ENCODE measurements at regions not wholly inside any gene's neighbourhood (a gene's known extent, or its start where the extent isn't known, plus 50 kb on each side); places are given as distances from the start of the nearest gene placed in this dataset.

GRCh38 chr12:67370979-67371378 is 101.8 kb downstream of the CAND1 start:
- DNase-seq (ENCODE audit: low read depth in 2 of 2) = no peak

GRCh38 chr12:67377021-67377420 is 107.9 kb downstream of the CAND1 start:
- DNase-seq (ENCODE audit: low read depth in 2 of 2) = no peak

- DNase-seq (ENCODE audit: low read depth in 2 of 2) = no peak
Measured at GRCh38 chr12:67377541-67377940, 108.4 kb downstream of the CAND1 start.

- DNase-seq (ENCODE audit: low read depth in 2 of 2) = no peak
Measured at GRCh38 chr12:67382241-67382871, 113.2 kb downstream of the CAND1 start.

GRCh38 chr12:67386869-67387565 is 117.9 kb downstream of the CAND1 start:
- DNase-seq (ENCODE audit: low read depth in 2 of 2) = no peak

- no peak for DNase-seq (ENCODE audit: low read depth in 2 of 2)
Measured at GRCh38 chr12:67388331-67389138, 119.4 kb downstream of the CAND1 start.

GRCh38 chr12:67390273-67390672 is 121.1 kb downstream of the CAND1 start:
- no peak for DNase-seq (ENCODE audit: low read depth in 2 of 2)

GRCh38 chr12:67391034-67391433 is 121.9 kb downstream of the CAND1 start:
- no peak for DNase-seq (ENCODE audit: low read depth in 2 of 2)

GRCh38 chr12:67391656-67392055 is 122.5 kb downstream of the CAND1 start:
- DNase-seq (ENCODE audit: low read depth in 2 of 2) = no peak

- DNase-seq (ENCODE audit: low read depth in 2 of 2) = no peak
Measured at GRCh38 chr12:67394550-67394949, 125.4 kb downstream of the CAND1 start.

- no peak for DNase-seq (ENCODE audit: low read depth in 2 of 2)
Measured at GRCh38 chr12:67400742-67401141, 131.6 kb downstream of the CAND1 start.

- no peak for DNase-seq (ENCODE audit: low read depth in 2 of 2)
Measured at GRCh38 chr12:67410246-67410645, 141.1 kb downstream of the CAND1 start.

GRCh38 chr12:67410667-67411067 is 141.5 kb downstream of the CAND1 start:
- DNase-seq (ENCODE audit: low read depth in 2 of 2) = no peak

- no peak for DNase-seq (ENCODE audit: low read depth in 2 of 2)
Measured at GRCh38 chr12:67411562-67411961, 142.4 kb downstream of the CAND1 start.

GRCh38 chr12:67413577-67413976 is 144.4 kb downstream of the CAND1 start:
- no peak for DNase-seq (ENCODE audit: low read depth in 2 of 2)

GRCh38 chr12:67414011-67414715 is 145.0 kb downstream of the CAND1 start:
- DNase-seq (ENCODE audit: low read depth in 2 of 2) = no peak

GRCh38 chr12:67415473-67415872 is 146.3 kb downstream of the CAND1 start:
- no peak for DNase-seq (ENCODE audit: low read depth in 2 of 2)

- DNase-seq (ENCODE audit: low read depth in 2 of 2) = no peak
Measured at GRCh38 chr12:67419810-67420209, 150.7 kb downstream of the CAND1 start.

GRCh38 chr12:67420506-67420905 is 151.3 kb downstream of the CAND1 start:
- no peak for DNase-seq (ENCODE audit: low read depth in 2 of 2)

- no peak for DNase-seq (ENCODE audit: low read depth in 2 of 2)
Measured at GRCh38 chr12:67422081-67422480, 152.9 kb downstream of the CAND1 start.

GRCh38 chr12:67424784-67425183 is 155.6 kb downstream of the CAND1 start:
- no peak for DNase-seq (ENCODE audit: low read depth in 2 of 2)

- no peak for DNase-seq (ENCODE audit: low read depth in 2 of 2)
Measured at GRCh38 chr12:67425394-67425793, 156.2 kb downstream of the CAND1 start.

Measured in stimulated activated CD4-positive, alpha-beta T cell treated with anti-CD3 and anti-CD28 coated beads, Interleukin-1b, Interleukin-23, amount 100 ng/mL, for 4 hours (primary cell).